Inflammatory macrophage treated with lipopolysaccharide for 1 hour (primary cell): ENCODE measurements at regions not wholly inside any gene's neighbourhood (a gene's known extent, or its start where the extent isn't known, plus 50 kb on each side); places are given as distances from the start of the nearest gene placed in this dataset.
A peak's percentile ranks its signal among the peaks of the same experiment; 100 is the strongest.

Experiments used
- DNase-seq, 2 donors: peaks; one replicate each; pipeline ENCODE4 v3.0.0-alpha.2; 2020 to 2022

DNA sequence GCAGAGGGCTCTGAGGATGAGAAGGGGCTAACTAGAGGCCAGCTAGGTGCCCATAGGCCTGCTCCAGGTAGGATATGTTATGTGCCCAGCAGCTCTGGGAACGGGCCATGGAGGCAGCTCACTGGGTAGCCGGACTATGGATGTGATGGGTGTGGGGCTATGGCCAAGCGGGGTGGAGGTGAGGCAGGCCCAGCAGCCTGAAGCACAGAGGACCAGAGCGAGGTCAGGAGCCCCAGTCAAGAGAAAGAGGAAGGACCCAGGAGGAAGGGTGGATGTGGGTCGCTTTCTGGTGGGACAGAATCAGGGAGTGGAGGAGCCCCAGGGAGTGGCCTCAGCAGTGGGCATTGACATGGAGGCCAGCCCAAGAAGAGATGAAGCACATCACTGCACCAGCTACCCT is 117.9 kb upstream of the MLN start:
- no peak for DNase-seq

DNA sequence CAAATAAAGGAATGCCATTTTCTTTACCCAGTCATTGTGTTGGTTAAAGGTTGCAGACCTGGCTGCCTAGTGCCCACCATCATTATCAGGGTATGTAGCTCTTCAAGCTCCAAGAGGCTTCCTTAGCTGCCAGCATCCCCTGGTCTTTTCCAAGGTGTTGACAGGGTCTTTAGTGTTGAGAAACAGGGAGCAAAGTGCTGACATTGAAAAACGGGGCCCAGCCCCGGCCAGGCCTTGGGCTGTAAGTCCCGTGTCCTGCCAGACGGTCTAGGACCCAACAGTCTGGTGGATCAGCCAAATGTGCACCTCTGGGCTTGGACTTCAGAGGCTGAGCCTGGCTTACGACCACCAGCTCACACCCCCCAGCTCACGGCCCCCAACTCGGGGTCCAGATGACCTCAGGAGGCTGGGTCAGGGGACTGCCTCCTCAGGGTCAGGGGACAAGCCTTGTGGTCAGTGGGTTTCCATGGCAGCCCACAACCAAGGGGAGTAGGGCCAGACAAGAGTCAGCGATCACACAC is 114.4 kb upstream of the MLN start:
- no peak for DNase-seq

DNA sequence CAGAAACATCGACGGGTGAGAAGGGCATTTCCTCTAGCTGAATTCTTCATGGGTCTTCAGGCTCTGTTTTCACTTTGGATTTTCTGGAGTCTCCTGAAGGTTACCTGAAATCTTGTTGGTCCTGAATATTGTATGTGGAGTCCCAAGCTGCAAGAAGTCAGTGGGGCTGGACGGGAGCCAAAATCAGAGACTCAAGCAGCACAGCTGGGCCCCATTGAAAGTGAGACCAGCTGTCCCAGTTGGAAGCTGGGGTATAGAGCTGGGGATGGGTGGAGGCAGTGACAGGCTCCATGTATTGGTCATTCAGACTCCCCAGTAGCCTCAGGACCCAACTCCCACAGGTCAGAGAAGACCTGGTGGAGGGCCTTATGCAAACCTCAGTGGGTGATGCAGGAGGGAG is 111.3 kb upstream of the MLN start:
- DNase-seq: no peak

DNA sequence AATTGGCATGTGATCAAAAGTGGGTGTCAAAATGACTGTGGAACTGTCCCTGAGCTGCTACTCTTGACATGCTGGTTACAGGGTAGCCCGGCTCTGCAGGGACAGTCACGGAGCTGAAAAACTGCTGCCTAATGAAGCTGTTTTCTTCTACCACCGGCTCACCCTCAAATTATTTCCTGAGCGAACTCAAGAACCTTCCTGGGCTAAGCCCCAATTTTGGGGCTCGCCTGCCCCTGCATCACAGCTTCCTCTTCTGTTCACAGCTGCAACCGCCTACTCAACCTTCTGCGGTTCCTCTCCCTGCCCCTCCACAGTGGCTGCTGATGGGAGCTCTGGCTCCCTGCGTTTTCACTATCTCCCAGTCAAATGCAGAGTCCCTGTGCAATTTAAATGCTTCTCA is 110.8 kb upstream of the MLN start:
- DNase-seq: peak; percentile 68 to 70

DNA sequence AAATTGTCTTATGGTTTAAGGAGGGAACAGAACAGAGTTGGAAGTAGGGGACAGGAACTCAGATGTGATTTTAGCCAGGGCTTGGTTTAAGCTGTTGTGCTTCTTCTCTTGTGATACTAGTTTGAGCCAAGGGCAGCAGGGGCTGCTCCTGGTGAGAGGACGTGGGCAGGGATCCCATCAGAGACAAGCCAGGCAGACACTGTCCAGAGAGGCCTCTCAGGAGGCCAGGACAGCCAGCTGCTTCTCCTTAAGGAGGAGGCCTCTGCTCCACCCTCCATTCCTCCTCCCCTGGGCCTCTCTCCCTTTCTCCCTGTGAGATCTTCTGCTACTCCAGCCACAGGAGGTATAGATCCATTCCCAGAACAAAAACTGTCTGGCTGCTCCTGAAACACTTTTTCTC is 108.4 kb upstream of the MLN start:
- DNase-seq: no peak

DNA sequence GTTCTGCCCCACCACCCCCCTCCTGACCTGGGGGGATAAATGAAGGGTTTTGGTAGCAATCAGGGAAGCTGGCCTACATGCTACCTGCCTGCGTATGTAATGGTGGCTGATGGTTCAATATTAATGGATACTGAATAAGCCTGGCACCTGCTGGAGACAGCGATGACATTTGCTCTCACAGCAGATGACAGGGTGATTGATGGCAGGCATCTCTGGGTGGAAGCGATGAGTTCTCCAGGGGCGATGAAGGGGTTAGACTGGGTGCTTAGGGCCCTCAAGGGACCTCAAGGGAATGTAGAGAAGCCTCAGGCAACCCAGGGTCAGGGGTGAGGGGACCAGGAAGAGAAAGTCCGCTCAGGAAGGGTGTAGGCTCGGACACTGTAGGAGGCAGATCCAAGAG is 107.7 kb upstream of the MLN start:
- DNase-seq: no peak

DNA sequence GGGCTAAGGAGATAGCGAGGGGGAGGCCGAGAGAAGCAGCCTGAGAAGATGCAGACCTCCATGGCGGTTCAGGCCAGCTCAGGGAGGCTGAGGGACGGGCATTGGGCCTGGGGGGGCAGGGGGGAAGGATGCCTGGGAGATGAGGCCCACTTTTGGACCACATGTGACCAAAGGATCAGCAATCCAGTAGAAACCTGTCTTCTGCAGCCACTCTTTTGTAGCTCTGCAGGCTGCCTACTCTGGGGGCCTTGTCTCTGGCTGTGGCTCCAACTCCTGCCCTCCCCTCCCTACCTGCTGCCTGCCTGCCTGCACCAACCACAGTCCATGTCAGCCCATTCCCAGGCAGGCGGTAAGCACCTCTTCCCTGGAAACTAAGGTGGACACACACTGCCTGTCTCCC is 106.8 kb upstream of the MLN start:
- DNase-seq: no peak

DNA sequence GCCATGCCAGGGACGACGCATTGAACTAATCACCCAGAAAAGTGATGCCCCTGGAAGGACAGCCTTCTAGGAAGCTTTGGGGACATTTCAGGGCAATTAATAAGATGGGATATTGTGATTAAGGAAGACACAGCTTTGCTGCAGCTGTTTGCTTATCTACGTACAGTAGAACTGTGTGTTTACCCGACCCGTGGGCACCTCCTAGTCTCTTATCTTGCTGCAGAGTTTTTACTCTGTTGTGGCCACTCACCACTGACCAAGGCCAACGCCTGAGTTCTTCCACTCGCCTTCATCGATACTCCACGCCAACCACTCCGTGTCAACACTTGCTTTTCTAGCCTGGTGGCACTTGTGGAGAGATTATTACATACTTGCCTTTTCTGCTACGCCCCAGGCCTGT is 105.9 kb upstream of the MLN start:
- DNase-seq: no peak

DNA sequence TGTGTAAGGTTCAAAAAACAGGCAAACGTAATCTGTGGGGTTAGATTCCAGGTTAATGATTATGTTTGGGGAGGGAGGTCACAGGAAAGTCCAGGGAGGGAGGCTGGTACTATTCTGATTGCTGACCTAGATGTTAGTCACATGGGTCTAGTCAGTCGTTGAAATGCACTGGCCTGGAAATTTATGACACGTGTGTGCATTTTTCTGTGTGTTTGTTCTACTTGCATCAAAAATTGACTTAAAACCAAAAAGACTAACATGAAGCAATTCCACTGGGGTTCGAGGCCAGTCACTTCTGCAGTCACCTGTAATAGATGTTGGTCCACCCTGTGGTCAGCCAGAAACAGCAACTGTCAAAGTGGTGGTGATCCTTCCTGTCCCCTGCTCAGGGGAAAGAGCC is 104.2 kb upstream of the MLN start:
- DNase-seq: no peak

DNA sequence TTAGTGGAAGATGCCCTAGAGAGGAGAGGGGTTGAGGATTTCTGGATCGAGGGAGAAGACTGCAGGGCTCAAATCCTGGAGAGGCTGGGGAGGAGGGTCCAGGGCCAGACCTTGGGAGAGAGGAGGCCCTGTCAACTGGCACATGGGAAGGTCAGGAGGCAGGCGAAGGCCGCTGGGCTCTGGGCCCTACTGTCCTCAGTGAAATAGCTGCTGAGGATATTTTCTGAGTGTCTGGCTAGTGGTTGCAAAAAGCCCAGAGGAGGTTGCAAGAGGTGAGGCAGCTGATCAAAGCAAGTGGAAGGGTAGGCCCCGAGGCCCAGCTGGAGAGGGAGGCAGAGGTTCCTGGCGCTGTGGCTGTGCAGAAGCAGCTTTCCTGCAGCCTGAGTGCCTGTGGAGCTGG is 103.4 kb upstream of the MLN start:
- no peak for DNase-seq

DNA sequence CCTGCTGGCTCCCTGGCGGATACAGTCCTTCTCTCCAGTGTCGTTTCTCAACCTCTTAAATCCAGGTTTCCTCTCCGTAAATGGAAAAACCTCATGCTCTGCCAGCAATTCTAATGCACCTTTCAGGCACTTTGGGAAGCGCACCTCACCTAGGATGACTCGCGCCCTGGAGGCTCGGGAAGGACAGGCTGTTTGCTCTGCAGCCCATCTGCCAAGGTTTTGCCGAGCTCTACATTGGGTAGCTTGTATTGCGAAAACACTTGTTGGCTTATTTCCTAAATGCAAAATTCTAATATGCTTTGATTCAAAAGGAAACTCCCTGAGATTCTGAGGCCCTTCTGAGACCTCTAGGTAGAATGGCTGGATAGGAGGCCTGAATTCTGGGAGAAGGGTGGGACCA is 102.6 kb upstream of the MLN start:
- no peak for DNase-seq

DNA sequence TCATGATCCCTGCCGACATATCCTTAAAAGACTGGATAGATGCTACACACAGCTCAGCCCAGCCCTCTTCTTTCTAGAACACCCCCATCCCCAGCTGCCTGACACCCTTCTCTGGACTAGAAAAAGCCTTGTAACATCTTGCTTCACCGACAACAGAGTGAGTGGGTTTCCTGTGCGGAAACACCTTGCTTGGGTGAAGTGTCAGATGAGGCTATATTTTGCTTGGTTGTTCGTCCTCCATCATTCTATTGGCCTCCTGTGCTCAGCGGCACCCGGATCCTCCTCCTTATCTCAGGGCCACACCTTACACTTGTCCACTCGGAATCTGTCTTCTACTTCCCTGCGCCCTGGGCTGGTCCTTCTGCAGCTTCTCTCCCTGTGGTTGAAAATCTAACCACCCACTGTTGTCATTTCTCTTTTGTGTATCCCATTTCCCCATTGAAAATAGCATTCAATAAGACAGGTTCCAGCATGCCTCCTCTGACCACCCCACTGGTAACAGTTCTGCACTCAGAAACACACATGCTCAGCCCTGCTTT is 101.3 kb upstream of the MLN start:
- no peak for DNase-seq

DNA sequence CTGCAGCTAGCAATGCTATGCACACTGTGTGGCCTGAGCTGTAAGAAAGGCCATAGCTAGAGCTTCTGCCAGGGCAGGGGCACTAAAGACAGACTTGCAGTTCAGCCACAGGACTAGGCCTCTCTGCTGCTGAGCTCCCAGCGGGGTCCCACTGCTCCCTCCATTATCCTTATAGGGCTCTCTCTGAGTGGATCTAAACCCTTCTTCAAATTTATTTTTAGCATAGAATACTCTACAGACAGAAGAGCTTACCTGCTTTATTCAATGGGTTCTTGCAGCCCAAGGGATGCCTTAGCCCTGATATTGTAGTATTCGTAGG is 100.9 kb upstream of the MLN start:
- no peak for DNase-seq

DNA sequence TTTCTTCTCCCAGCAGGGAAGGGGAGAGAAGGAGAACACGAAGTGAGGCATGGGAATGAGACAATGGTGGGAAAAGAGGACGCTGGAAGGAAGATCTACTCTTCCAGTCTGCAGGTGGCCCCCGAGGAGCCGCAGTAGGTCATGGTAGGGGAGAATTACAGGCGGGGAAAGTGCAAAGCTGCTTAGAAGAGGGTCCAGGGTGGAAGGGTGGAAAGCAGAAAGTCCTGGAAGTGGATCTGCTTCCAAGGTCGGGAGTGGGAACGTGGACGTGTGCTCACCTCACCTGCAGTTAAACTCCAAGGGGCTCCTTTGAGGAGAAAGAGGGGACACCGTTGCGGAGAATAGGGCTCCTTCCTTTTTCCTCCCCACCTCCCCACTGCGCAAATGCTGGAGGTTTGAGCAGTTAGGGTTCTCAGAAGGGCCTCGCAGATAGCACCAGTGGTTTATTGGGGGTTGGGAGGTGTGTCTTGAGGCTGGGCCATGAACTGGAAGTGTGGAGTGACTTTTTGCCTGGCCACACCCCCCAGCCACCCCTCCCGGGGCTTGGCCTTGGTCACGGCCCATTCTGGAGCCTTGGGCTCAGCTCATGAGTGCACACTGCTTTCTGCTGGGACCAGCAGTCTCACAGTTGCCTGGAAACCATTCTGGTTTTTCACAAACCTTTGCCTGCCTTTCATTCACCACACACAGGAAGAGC is 100.4 kb upstream of the MLN start:
- DNase-seq: no peak

DNA sequence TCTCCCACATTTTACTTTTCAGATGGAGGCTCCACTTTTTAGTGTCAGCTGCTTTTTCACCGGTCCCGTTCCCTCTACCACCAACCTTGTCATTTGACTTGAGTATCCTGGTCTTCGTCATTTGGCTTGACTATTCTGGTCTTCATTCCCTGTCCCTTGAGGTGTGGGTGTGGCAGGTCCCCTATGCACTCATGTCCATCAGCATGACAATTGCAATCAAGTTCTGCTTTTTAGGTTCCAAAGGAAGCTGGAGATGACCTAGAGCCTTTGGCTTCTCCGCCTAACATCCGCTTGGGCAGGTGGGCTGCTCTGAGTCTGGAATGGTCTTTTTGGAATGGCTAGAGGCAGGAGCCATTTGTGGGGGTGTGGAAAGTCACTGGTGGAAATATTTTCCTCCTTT is 99.8 kb upstream of the MLN start:
- no peak for DNase-seq

DNA sequence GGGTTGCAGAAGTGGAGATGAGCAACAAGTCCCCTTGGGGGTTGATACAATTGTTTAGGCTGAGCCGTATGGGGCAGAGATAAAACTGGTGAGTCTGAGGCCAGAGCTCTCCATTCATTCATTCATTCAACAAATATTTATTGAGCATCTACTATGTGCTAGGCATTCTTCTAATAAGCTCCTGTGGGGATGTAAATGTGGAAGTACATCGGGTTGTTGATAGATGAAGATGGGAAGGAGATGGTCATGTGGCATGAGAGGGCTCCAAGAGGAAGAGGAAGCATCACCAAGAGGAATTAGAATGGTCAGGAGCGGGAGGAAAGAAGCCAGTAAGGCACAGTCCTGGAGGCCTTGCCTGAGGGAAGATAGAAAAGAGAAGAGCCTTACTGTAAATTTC is 98.7 kb upstream of the MLN start:
- DNase-seq: no peak

DNA sequence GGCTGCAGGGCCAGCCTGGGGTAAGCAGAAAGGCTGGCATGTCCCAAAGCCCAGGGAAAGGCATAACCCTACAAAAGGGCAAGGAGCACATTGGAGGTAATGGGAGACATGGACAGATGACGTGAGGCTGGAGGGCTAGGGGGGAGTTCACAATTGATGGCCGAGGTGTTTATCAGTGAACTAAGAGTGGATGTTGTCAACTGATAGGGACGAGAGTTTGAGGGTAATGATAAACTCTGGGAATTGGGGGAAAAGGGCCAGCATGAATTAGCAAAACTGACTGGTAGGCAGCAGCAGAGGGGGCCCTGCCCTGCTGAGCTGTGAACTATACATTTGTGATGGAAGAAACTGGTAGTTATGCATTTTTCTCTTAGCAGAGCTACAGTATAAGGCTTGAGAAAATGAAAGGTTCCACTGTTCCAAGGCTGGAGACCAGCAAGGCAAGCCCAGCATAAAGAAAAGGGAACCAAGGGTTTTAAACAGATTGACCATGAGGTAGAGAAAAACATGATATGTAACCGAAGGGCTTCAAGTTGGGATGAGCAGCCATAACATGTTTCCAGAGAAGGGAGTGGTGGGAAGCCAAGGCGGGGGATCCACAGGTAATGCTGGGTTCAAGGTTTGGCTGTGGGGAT is 98.1 kb upstream of the MLN start:
- DNase-seq: no peak

DNA sequence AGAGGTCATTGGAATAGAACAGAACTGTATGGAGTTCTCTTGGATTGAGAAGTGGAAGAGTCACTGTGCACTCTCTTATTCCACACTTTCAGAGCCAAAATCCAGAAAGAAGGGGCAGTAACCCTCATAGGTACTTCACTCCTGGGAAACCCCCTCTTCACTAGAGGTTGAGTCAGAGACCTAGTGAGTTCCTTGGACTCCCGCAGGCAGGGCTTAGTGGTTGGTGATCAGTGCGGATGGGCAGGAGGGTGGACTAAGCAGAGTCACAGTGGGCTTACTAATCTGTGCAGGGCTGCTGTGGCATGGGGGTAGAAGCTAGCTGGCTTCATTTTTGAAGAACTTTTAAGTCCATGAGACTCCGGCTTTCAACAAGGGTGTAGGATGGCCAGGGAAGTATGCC is 95.0 kb upstream of the MLN start:
- no peak for DNase-seq

DNA sequence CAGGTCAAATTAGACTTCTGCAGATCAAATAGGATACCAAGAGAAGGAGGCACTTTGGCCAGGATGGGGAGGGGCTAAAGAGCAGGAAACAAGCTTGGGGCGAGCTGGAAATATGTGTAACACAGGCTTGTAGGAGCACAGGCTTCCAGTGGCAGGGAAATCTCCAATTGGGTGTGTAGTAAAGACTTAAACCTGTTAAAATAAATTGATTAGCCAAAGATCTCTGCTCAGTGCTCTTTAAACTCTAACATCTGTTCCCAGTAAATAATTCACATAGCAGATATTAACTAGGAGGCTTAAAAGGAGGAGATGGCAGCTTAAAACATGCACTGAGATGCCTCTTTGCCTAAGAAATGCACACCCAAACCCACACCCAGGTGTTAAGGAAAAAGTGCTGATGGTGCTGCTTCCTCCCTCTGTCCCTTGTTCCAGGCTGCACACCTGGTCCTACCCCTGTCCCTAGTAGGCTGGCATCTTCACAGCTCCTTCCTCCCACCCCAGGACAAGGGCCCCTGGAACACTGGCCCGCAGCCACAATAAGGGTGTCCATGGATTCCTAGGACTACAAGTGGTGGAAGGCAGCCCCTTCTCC is 93.5 kb upstream of the MLN start:
- DNase-seq: no peak

DNA sequence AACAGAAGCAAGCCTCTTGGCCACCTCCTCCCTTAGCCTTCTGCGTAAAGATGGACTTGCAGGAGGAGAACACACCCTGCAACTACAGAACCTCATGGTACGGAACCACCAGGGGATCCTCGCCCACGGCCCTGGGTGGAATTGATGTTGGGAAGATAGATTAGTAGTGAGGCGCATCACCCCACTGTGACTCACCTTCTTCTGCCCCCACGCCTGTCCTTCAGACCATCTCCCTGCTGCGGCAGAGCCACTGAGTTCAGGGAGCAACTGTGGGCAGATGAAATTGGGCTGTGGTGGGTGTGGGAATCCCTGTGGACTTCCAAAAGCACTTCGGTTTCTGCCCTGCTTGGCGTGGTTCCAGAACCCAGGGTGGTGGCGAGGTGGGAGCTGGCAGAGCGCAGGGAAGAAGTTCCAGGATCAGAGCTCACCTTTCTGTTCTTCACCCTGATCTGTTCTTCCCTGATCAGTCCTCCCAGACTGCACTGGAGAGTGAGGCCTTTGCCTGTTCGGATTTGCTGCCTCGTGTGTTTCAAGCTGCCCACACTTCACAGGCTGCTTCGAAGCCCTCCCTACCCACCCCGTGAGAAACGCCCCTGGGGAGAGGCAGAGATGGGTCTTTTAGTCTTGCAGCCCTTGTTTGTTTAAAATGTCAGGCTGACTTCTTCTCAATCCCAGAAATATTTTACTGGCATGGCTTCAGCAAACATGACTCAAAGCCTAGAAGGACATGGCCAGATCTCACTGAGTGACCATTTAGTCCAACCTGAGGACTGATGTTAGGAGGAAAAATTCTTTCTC is 92.8 kb upstream of the MLN start:
- peak in 1 of 2 donors; percentile 11 for DNase-seq

DNA sequence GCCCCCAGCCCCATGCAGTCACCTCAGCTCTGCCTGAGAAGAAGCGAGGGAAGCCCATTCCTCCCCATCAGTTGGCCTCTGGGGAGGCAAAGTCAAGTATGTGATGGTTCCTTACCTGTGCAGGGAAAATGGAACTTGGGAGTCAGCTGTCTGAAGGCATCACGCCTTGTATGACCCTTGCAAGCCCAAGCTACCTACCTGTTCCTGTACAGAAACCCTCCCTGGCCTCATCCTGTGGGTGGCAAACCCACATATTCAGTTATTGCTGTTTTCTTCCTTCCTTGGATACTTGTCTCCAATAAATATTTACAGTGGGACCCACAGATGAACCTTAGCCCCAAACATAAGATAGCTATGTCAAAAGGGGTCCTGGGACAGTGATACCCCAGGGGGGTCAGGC is 92.2 kb upstream of the MLN start:
- DNase-seq: no peak

DNA sequence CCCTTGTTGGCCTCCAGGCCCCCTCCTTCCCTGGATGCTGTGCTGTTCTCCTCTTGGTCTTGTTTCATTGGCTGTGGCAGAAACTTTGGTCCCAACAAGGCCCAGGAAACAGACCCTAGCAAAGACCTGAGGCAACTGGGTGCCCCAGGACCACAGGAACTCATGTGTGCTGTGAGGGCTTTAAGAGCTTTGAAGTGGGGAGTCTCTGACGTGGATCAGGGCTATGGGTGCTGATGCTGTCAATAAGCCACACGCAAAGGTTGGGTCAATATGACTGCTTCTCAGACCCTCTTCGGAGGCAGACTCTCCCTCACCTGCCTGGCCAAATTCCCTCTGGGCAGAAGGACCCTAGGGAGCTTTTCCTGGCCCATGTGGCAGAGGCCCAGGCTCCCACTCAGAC is 91.5 kb upstream of the MLN start:
- DNase-seq: no peak

DNA sequence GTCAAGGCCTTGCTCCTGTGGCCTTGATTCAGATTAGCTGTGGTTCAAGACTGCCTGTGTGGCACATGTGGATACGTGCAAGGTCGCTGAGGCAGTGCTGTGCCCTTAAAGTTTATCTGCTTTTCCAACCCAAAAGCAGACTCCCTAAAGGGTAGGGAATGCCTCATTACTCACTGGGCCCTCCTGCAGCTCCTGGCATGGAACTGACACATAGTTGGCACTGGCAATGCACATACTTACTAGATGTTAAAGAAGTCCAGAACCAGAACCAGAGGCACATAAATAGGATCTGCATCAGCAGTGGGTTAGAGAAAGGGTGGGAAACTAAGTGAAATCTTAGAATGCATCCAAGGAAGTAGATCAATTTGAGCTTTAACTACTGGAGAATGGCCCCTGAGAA is 90.6 kb upstream of the MLN start:
- DNase-seq: no peak
